ENCODE measurements at regions not wholly inside any gene's neighbourhood (a gene's known extent, or its start where the extent isn't known, plus 50 kb on each side); places are given as distances from the start of the nearest gene placed in this dataset.
"Not testable (repeated sequence)": the region's sequence is repeated elsewhere in the genome, so short reads cannot be mapped to it uniquely, and the experiment has no call there.

GRCh38 chr15:24107948-24108347, 420.8 kb upstream of the NDN start:
- not testable (repeated sequence) for H3K4me3 Mint-ChIP-seq, H3K9me3 Mint-ChIP-seq, H3K27ac Mint-ChIP-seq, H3K36me3 Mint-ChIP-seq, H3K27me3 Mint-ChIP-seq, DNase-seq, H3K4me1 Mint-ChIP-seq

GRCh38 chr15:24108349-24108748, 421.2 kb upstream of the NDN start:
- DNase-seq, H3K27me3 Mint-ChIP-seq, H3K36me3 Mint-ChIP-seq, H3K4me1 Mint-ChIP-seq, H3K4me3 Mint-ChIP-seq, H3K9me3 Mint-ChIP-seq, H3K27ac Mint-ChIP-seq: not testable (repeated sequence)

- DNase-seq, H3K4me1 Mint-ChIP-seq, H3K9me3 Mint-ChIP-seq, H3K36me3 Mint-ChIP-seq, H3K27ac Mint-ChIP-seq, H3K27me3 Mint-ChIP-seq, H3K4me3 Mint-ChIP-seq: not testable (repeated sequence)
These were observed 452.5 kb upstream of the NDN start for GRCh38 chr15:24139622-24140021.

GRCh38 chr15:24145070-24145469, 458.0 kb upstream of the NDN start:
- not testable (repeated sequence) for DNase-seq, H3K4me1 Mint-ChIP-seq, H3K9me3 Mint-ChIP-seq, H3K4me3 Mint-ChIP-seq, H3K27ac Mint-ChIP-seq, H3K36me3 Mint-ChIP-seq, H3K27me3 Mint-ChIP-seq

GRCh38 chr15:24146251-24146650, 459.1 kb upstream of the NDN start:
- H3K4me3 Mint-ChIP-seq, result no peak overlapping the region
- H3K9me3 Mint-ChIP-seq, result no peaks in the 10 kb centered on the region
- no peaks in the 10 kb centered on the region for H3K36me3 Mint-ChIP-seq
- H3K27ac Mint-ChIP-seq, result no peak overlapping the region
- H3K27me3 Mint-ChIP-seq, result no peaks in the 10 kb centered on the region
- no peaks in the 10 kb centered on the region for H3K4me1 Mint-ChIP-seq
- DNase-seq, result no peak

- Mint-ChIP-seq H3K27me3 (no peaks in the 10 kb centered on the region), H3K9me3 (peaks cover 2% of the 10 kb centered on the region), H3K4me3 (no peak overlapping the region), H3K36me3 (no peaks in the 10 kb centered on the region), H3K4me1 (no peaks in the 10 kb centered on the region), H3K27ac (no peak overlapping the region)
- DNase-seq, result no peak
These were observed 463.4 kb upstream of the NDN start for GRCh38 chr15:24150542-24150941.

GRCh38 chr15:24158306-24158705, 471.2 kb upstream of the NDN start:
- not testable (repeated sequence) for H3K36me3 Mint-ChIP-seq, H3K4me3 Mint-ChIP-seq, H3K27me3 Mint-ChIP-seq, DNase-seq, H3K27ac Mint-ChIP-seq, H3K9me3 Mint-ChIP-seq, H3K4me1 Mint-ChIP-seq

GRCh38 chr15:24165512-24165911, 478.4 kb upstream of the NDN start:
- not testable (repeated sequence) for DNase-seq, H3K27me3 Mint-ChIP-seq, H3K27ac Mint-ChIP-seq, H3K4me1 Mint-ChIP-seq, H3K4me3 Mint-ChIP-seq, H3K36me3 Mint-ChIP-seq, H3K9me3 Mint-ChIP-seq

GRCh38 chr15:24202297-24202696, 473.3 kb upstream of the NPAP1 start:
- H3K36me3 Mint-ChIP-seq, DNase-seq, H3K27me3 Mint-ChIP-seq, H3K9me3 Mint-ChIP-seq, H3K27ac Mint-ChIP-seq, H3K4me1 Mint-ChIP-seq, H3K4me3 Mint-ChIP-seq: not testable (repeated sequence)

- not testable (repeated sequence) for H3K9me3 Mint-ChIP-seq, DNase-seq, H3K36me3 Mint-ChIP-seq, H3K4me3 Mint-ChIP-seq, H3K4me1 Mint-ChIP-seq, H3K27me3 Mint-ChIP-seq, H3K27ac Mint-ChIP-seq
These were observed 463.7 kb upstream of the NPAP1 start for GRCh38 chr15:24211742-24212476.

GRCh38 chr15:24223739-24224138, 451.8 kb upstream of the NPAP1 start:
- Mint-ChIP-seq H3K36me3 (no peaks in the 10 kb centered on the region), H3K4me1 (no peaks in the 10 kb centered on the region), H3K27me3 (no peaks in the 10 kb centered on the region), H3K27ac (no peak overlapping the region), H3K4me3 (no peak overlapping the region), H3K9me3 (peaks cover 10% of the 10 kb centered on the region)
- no peak for DNase-seq

GRCh38 chr15:24224161-24224560, 451.4 kb upstream of the NPAP1 start:
- no peak overlapping the region for H3K27ac Mint-ChIP-seq

GRCh38 chr15:24228922-24229321, 446.7 kb upstream of the NPAP1 start:
- peaks cover 14% of the 10 kb centered on the region for H3K9me3 Mint-ChIP-seq
- not testable (repeated sequence) for H3K4me3 Mint-ChIP-seq, DNase-seq, H3K27me3 Mint-ChIP-seq, H3K27ac Mint-ChIP-seq, H3K4me1 Mint-ChIP-seq, H3K36me3 Mint-ChIP-seq

More at GRCh38 chr15:24224161-24224560, 451.4 kb upstream of the NPAP1 start:
- Mint-ChIP-seq H3K36me3 (no peaks in the 10 kb centered on the region), H3K9me3 (peaks cover 13% of the 10 kb centered on the region), H3K4me3 (no peak overlapping the region), H3K27me3 (no peaks in the 10 kb centered on the region), H3K4me1 (no peaks in the 10 kb centered on the region)
- DNase-seq, result no peak

- H3K27ac Mint-ChIP-seq, H3K36me3 Mint-ChIP-seq, H3K4me3 Mint-ChIP-seq, H3K4me1 Mint-ChIP-seq, H3K27me3 Mint-ChIP-seq, DNase-seq: not testable (repeated sequence)
- H3K9me3 Mint-ChIP-seq, result peaks cover 14% of the 10 kb centered on the region
These were observed 442.4 kb upstream of the NPAP1 start for GRCh38 chr15:24233134-24233533.

GRCh38 chr15:24240580-24240979, 435.0 kb upstream of the NPAP1 start:
- H3K4me1 Mint-ChIP-seq, H3K4me3 Mint-ChIP-seq, H3K27me3 Mint-ChIP-seq, DNase-seq, H3K9me3 Mint-ChIP-seq, H3K27ac Mint-ChIP-seq, H3K36me3 Mint-ChIP-seq: not testable (repeated sequence)

GRCh38 chr15:24259106-24259505, 416.5 kb upstream of the NPAP1 start:
- not testable (repeated sequence) for DNase-seq, H3K9me3 Mint-ChIP-seq, H3K27me3 Mint-ChIP-seq, H3K4me3 Mint-ChIP-seq, H3K36me3 Mint-ChIP-seq, H3K27ac Mint-ChIP-seq, H3K4me1 Mint-ChIP-seq

GRCh38 chr15:24260407-24260806, 415.2 kb upstream of the NPAP1 start:
- H3K27ac Mint-ChIP-seq, H3K36me3 Mint-ChIP-seq, H3K4me3 Mint-ChIP-seq, H3K4me1 Mint-ChIP-seq, DNase-seq, H3K27me3 Mint-ChIP-seq, H3K9me3 Mint-ChIP-seq: not testable (repeated sequence)
